Liver (tissue), 7 donors: ENCODE measurements at regions not wholly inside any gene's neighbourhood (a gene's known extent, or its start where the extent isn't known, plus 50 kb on each side); places are given as distances from the start of the nearest gene placed in this dataset.

ENCODE experiments used
- DNase-seq: peaks from one replicate; pipeline ENCODE4 v3.0.0-alpha.2; 2017; ENCODE audit warnings: low spot score
- H3K27ac ChIP-seq, 2 donors: one replicate each; pipeline ENCODE4 v1.7.0; 2013; ENCODE audit warnings: inconsistent platforms in 2 of 2, low read length in 2 of 2, control low read depth in 1 of 2, low read depth in 1 of 2, mild to moderate bottlenecking in 1 of 2
- H3K27me3 ChIP-seq, 4 donors: one replicate each; pipeline versions ENCODE4 v1.6.1 to v1.7.0; 2013; ENCODE audit warnings: low read length in 3 of 4, inconsistent platforms in 1 of 4, mild to moderate bottlenecking in 1 of 4, moderate library complexity in 1 of 4; ENCODE audit not compliant: control insufficient read depth in 4 of 4, insufficient read depth in 4 of 4
- H3K36me3 ChIP-seq, 4 donors: one replicate each; pipeline versions ENCODE4 v1.6.1 to v1.7.0; 2013; ENCODE audit warnings: low read length in 3 of 4, mild to moderate bottlenecking in 3 of 4, low read depth in 1 of 4, moderate library complexity in 1 of 4; ENCODE audit not compliant: control insufficient read depth in 4 of 4, insufficient read depth in 3 of 4
- H3K4me1 ChIP-seq, 4 donors: one replicate each; pipeline versions ENCODE4 v1.6.1 to v1.7.0; 2013; ENCODE audit warnings: low read length in 3 of 4, mild to moderate bottlenecking in 3 of 4, moderate library complexity in 1 of 4; ENCODE audit not compliant: control insufficient read depth in 4 of 4, insufficient read depth in 4 of 4
- H3K4me3 ChIP-seq, 3 donors: one replicate each; pipeline versions ENCODE4 v1.6.1 to v1.7.0; 2013; ENCODE audit warnings: low read length in 3 of 3, control low read depth in 1 of 3, low read depth in 1 of 3, mild to moderate bottlenecking in 1 of 3
- H3K9ac ChIP-seq, 2 donors: one replicate each; pipeline ENCODE4 v1.7.0; 2013; ENCODE audit warnings: low read length in 2 of 2, mild to moderate bottlenecking in 2 of 2, moderate library complexity in 2 of 2, control low read depth in 1 of 2, low read depth in 1 of 2
- H3K9me3 ChIP-seq, 4 donors: one replicate each; pipeline versions ENCODE4 v1.6.1 to v1.7.0; 2013; ENCODE audit warnings: low read length in 3 of 4; ENCODE audit not compliant: control insufficient read depth in 4 of 4
- EGR1 ChIP-seq, 2 donors: IDR thresholded peaks; 2 replicates each; pipeline ENCODE4 v1.6.1; 2016 to 2018; ENCODE audit warnings: antibody characterized with exemption in 2 of 2, low read depth in 2 of 2
- FOXA1 ChIP-seq: IDR thresholded peaks from 2 replicates; pipeline ENCODE4 v1.6.1; 2016; ENCODE audit warnings: antibody characterized with exemption
- FOXA2 ChIP-seq: IDR thresholded peaks from 2 replicates; pipeline ENCODE4 v1.6.1; 2016; ENCODE audit warnings: antibody characterized with exemption
- GABPA ChIP-seq, 2 donors: IDR thresholded peaks in 1 of 2; conservative IDR thresholded peaks in 1 of 2; 2 replicates each; pipeline ENCODE4 v1.6.1; 2016; ENCODE audit warnings: antibody characterized with exemption in 2 of 2, mild to moderate bottlenecking in 1 of 2, moderate library complexity in 1 of 2
- HNF4A ChIP-seq, 2 donors: conservative IDR thresholded peaks; 2 replicates each; pipeline ENCODE4 v1.6.1; 2016; ENCODE audit warnings: antibody characterized with exemption in 2 of 2, mild to moderate bottlenecking in 2 of 2
- HNF4G ChIP-seq: IDR thresholded peaks from 2 replicates; pipeline ENCODE4 v1.6.1; 2016; ENCODE audit warnings: antibody characterized with exemption
- JUND ChIP-seq, 2 donors: IDR thresholded peaks; 2 replicates each; pipeline ENCODE4 v1.6.1; 2016; ENCODE audit warnings: antibody characterized with exemption in 2 of 2
- NR2F2 ChIP-seq: IDR thresholded peaks from 2 replicates; pipeline ENCODE4 v1.6.1; 2016; ENCODE audit warnings: antibody characterized with exemption
- RAD21 ChIP-seq, 2 donors: IDR thresholded peaks; 2 replicates each; pipeline ENCODE4 v1.6.1; 2016; ENCODE audit warnings: antibody characterized with exemption in 2 of 2, mild to moderate bottlenecking in 2 of 2
- RXRA ChIP-seq, 2 donors: IDR thresholded peaks; 2 replicates each; pipeline ENCODE4 v1.6.1; 2017 to 2018; ENCODE audit warnings: antibody characterized with exemption in 2 of 2, mild to moderate bottlenecking in 1 of 2
- SP1 ChIP-seq: IDR thresholded peaks from 2 replicates; pipeline ENCODE4 v1.6.1; 2018; ENCODE audit warnings: antibody characterized with exemption, mild to moderate bottlenecking
- YY1 ChIP-seq: IDR thresholded peaks from 2 replicates; pipeline ENCODE4 v1.6.1; 2016; ENCODE audit warnings: antibody characterized with exemption, mild to moderate bottlenecking
- WGBS: extraction: QIAGEN DNeasy Blood & Tissue Kit; methylation state at CpG from one replicate; pipeline ENCODE4 v1.1.7; 2013; 5-methylcytosine and 5-hydroxymethylcytosine counted together
- TF ChIP-seq, protein P1 (sequence below): IDR thresholded peaks from 2 replicates; pipeline ENCODE4 v1.6.1; 2016; ENCODE audit warnings: antibody characterized with exemption, mild to moderate bottlenecking
- TF ChIP-seq, protein P2 (sequence below): IDR thresholded peaks from 2 replicates; pipeline ENCODE4 v1.6.1; 2016; ENCODE audit warnings: antibody characterized with exemption
- donor health status: healthy.
- donor health status: healthy.
- donor health status: healthy.
- donor health status: healthy.

DNA sequence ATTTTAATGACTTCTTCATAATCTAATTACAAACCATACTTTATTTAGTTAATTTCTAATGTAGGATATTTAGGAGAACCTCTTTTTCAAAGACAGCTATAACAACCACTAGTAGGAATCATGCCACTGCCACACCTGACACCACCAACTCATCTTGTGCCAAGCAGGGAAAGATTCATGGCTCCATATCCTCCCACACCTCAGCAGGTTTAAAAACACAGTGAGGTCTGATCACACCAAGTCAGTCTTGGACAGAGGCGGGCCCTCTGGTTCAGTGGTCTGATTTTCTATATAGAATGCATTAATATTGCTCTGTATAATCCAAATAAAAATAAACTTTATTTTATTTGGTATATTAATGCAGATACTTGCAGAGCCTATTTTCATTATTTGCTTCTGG, 227.7 kb upstream of the TTC29 start:
- Histone ChIP-seq H3K36me3 (no peaks in the 10 kb centered on the region), H3K4me1 (no peaks in the 10 kb centered on the region), H3K27ac (no peak overlapping the region), H3K4me3 (no peak overlapping the region), H3K9ac (no peak overlapping the region), H3K9me3 (no peaks in the 10 kb centered on the region), H3K27me3 (no peaks in the 10 kb centered on the region)
- WGBS, result 93% methylated on average over 1 of the region's 1 CpG
- no peak for DNase-seq
- TF ChIP-seq SP1 (no peak), GABPA (IDR thresholded peaks at IDR 0.05 in 1 of 2, conservative IDR thresholded peaks at IDR 0.05 in 1 of 2) (no peak), FOXA1 (no peak), RXRA (IDR thresholded peaks at IDR 0.05) (no peak), FOXA2 (no peak)
- TF ChIP-seq, protein P1, sequence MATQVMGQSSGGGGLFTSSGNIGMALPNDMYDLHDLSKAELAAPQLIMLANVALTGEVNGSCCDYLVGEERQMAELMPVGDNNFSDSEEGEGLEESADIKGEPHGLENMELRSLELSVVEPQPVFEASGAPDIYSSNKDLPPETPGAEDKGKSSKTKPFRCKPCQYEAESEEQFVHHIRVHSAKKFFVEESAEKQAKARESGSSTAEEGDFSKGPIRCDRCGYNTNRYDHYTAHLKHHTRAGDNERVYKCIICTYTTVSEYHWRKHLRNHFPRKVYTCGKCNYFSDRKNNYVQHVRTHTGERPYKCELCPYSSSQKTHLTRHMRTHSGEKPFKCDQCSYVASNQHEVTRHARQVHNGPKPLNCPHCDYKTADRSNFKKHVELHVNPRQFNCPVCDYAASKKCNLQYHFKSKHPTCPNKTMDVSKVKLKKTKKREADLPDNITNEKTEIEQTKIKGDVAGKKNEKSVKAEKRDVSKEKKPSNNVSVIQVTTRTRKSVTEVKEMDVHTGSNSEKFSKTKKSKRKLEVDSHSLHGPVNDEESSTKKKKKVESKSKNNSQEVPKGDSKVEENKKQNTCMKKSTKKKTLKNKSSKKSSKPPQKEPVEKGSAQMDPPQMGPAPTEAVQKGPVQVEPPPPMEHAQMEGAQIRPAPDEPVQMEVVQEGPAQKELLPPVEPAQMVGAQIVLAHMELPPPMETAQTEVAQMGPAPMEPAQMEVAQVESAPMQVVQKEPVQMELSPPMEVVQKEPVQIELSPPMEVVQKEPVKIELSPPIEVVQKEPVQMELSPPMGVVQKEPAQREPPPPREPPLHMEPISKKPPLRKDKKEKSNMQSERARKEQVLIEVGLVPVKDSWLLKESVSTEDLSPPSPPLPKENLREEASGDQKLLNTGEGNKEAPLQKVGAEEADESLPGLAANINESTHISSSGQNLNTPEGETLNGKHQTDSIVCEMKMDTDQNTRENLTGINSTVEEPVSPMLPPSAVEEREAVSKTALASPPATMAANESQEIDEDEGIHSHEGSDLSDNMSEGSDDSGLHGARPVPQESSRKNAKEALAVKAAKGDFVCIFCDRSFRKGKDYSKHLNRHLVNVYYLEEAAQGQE, result no peak

DNA sequence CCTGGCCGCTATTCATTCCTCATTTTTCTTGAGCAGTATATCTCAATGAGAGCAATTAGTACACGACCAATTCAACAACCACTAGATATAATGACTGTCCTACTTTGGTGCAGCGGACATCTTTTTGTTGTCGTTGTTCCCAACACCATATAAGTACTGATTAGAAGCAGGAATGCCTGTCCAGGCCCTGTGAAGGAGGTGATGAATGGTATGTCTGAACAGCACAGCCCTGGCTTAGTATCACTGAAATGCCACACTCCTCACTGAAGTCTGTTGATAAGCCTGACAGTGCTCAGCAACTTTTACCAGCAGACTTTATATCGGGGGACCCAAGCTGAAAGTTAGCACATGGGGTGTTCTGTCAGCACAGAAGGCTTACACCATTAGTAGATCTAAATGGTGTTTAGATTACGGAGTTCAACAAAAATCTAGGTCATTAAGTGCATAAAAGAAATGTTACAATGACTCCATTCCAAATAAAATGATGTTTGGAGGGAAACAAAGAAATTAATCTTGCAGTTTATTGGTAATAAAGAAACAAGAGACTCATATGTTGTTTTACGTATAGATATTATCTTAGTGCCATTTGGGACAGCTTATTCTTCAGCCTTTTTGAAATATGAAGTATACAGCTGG, 228.3 kb upstream of the TTC29 start:
- 66% methylated on average over 7 of the region's 7 CpGs for WGBS
- Histone ChIP-seq H3K4me3 (no peak overlapping the region), H3K27ac (no peak overlapping the region), H3K4me1 (no peaks in the 10 kb centered on the region), H3K36me3 (no peaks in the 10 kb centered on the region), H3K27me3 (no peaks in the 10 kb centered on the region), H3K9ac (no peak overlapping the region), H3K9me3 (no peaks in the 10 kb centered on the region)
- TF ChIP-seq SP1, result no peak
- TF ChIP-seq, protein P1, result no peak
- TF ChIP-seq FOXA1, result no peak
- TF ChIP-seq JUND (IDR thresholded peaks at IDR 0.05), result no peak
- TF ChIP-seq RAD21 (IDR thresholded peaks at IDR 0.05), result no peak
- no peak for TF ChIP-seq HNF4G
- TF ChIP-seq YY1, result no peak
- TF ChIP-seq HNF4A (conservative IDR thresholded peaks at IDR 0.05), result no peak
- no peak for DNase-seq

DNA sequence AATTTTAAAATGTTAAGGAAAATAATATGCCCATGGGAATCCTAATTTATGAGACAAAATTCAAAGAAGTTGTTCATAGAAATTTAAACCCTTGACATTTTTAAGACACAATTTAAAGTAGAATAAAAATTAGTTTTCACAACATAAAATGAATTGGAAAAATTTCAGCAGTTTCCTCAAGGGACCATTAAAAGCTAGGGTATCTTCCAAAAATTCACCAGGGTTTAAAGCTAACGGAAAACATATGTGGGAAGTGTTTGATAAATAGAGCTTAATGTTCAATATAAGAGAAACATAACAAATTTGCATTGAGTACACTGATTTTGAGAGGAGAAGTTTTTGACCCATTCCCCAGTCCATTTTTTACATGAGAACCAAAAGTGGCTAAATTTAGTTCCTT, 228.9 kb upstream of the TTC29 start:
- no peaks in the 10 kb centered on the region for H3K36me3 ChIP-seq
- no peak overlapping the region for H3K9ac ChIP-seq
- no peak overlapping the region for H3K27ac ChIP-seq
- no peaks in the 10 kb centered on the region for H3K27me3 ChIP-seq
- no peaks in the 10 kb centered on the region for H3K9me3 ChIP-seq
- no peak for DNase-seq
- 71% methylated on average over 1 of the region's 1 CpG for WGBS
- H3K4me3 ChIP-seq, result no peak overlapping the region
- no peaks in the 10 kb centered on the region for H3K4me1 ChIP-seq
- TF ChIP-seq JUND (IDR thresholded peaks at IDR 0.05) (no peak), YY1 (no peak), FOXA1 (no peak), NR2F2 (no peak), EGR1 (IDR thresholded peaks at IDR 0.05; ENCODE audit: low read depth in 2 of 2) (no peak), HNF4A (conservative IDR thresholded peaks at IDR 0.05) (no peak)
- TF ChIP-seq, protein P2, sequence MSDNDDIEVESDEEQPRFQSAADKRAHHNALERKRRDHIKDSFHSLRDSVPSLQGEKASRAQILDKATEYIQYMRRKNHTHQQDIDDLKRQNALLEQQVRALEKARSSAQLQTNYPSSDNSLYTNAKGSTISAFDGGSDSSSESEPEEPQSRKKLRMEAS, result no peak
